NCI-H524 treated with DMSO at 0.1 percent for 48 hours (cell line): ENCODE measurements at regions not wholly inside any gene's neighbourhood (a gene's known extent, or its start where the extent isn't known, plus 50 kb on each side); places are given as distances from the start of the nearest gene placed in this dataset.

Experiments used
- DNase-seq: peaks from one replicate; lab custom pipeline; 2025; lab: John Stamatoyannopoulos, UW

DNA sequence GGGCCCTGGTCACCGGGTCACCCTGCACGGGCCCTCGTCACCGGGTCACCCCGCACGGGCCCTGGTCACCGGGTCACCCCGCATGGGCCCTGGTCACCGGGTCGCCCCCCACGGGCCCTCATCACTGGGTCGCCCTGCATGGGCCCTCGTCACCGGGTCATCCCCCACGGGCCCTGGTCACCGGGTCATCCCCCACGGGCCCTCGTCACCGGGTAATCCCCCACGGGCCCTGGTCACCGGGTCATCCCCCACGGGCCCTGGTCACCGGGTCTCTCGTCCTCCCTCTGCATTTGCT, 77.6 kb downstream of the RIPK4 start:
- no peak for DNase-seq

DNA sequence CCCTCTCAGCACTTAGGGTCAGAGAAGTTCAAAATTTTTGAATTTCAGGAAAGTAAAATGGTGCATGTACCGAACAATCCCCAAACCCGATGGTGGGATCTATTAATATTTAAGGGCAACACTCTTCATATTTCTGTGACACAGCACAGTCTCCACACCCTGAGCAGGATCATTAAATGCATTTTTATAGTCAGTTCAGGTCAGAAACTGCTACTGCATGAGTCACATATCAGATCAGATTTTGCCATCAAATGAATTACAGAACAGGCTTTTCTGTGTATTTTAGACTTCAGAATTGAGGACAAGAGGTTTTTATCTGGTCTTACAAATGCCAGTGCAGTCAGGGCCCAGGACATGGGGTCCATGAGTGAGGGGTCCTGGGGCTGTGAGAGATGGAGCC, 79.2 kb downstream of the RIPK4 start:
- DNase-seq, result no peak

- no peak for DNase-seq
Observed at GRCh38 chr21:41686664-41687063, 80.2 kb downstream of the RIPK4 start.

- DNase-seq, result no peak
Observed at GRCh38 chr21:41685511-41686149, 81.2 kb downstream of the RIPK4 start.

DNA sequence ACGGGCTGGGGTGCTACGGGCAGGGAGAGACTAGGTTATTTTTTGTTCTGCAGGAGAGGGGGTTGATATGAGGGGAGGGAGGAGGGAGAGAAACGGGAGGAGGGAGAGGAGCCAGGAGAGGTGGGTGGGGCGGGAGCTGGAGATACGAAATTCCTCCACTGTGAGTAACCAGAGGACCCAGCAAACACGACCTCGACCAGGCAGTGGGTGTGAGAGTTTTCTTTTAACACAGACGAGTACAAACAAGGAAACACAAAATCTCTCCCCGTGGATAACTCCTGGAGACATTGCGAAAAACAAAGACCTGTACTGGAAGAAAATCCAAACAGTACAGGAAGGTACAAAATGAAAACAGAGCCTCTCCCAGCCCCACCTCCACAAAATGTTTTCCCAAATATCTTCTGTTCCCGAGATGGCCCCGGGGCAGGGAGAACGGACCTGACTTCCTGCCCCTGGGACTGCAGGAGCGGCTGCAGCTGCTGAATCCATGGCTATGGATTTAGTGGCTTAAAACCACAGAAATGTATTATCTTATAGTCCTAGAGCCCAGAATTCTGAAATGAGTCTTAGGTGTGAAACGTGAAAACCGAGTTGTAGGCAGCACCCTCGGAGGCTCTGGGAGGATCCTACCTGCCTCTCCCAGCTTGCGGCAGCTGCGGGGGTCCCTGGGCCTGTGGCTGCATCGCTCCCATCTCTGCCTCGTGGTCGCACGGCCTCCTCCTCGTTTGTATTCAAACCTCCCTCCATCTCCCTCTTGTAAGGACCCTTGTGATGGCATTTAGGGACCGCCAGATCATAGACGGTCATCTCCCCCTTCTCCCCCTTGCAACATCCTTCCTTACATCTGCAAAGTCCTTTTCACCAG, 82.2 kb downstream of the RIPK4 start:
- no peak for DNase-seq

DNA sequence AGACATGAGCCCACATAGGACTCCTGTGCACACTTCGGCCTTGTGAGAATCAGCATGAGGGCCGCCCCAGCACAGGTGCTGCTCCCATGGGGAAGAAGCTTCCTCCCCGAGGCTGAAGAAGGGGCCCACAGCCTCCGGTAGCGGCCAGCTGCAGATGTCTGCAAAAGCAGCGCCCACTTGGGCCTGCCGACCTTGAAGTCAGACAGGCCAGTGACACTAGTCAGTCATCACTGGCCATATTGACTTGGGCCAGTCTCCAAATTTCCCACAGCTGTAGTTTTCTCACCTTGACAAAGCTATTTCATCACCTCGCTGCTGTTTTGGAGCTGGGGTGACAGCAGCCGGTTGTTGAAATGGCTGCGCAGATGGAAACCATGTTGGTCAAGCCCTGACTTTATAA, 83.0 kb downstream of the RIPK4 start:
- no peak for DNase-seq

- DNase-seq, result no peak
Observed at GRCh38 chr21:41682719-41683179, 84.1 kb downstream of the RIPK4 start.

- DNase-seq, result no peak
Observed at GRCh38 chr21:41681939-41682718, 84.7 kb downstream of the RIPK4 start.

DNA sequence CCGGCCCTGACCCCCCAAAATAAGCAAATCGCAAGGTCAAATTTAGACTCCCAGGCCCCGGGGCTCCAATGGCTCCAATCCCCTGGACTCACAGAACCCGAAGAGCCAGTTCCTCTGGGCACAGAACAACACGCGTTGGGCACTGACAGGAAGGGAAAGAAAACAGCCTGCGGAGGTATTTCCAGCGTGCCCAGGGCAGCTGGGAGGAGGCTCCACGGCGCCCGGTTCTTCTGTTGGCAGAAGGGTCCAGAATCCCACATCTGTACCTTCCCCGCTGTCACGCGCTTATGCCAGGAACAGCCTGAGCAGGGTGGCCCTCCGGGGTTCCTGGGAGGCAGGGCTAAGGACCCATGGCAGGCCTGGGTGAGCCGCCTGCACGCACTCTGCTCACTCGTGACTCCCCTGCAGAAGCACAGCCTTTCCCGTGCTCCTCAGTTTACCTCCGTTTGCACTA, 85.5 kb downstream of the RIPK4 start:
- no peak for DNase-seq

DNA sequence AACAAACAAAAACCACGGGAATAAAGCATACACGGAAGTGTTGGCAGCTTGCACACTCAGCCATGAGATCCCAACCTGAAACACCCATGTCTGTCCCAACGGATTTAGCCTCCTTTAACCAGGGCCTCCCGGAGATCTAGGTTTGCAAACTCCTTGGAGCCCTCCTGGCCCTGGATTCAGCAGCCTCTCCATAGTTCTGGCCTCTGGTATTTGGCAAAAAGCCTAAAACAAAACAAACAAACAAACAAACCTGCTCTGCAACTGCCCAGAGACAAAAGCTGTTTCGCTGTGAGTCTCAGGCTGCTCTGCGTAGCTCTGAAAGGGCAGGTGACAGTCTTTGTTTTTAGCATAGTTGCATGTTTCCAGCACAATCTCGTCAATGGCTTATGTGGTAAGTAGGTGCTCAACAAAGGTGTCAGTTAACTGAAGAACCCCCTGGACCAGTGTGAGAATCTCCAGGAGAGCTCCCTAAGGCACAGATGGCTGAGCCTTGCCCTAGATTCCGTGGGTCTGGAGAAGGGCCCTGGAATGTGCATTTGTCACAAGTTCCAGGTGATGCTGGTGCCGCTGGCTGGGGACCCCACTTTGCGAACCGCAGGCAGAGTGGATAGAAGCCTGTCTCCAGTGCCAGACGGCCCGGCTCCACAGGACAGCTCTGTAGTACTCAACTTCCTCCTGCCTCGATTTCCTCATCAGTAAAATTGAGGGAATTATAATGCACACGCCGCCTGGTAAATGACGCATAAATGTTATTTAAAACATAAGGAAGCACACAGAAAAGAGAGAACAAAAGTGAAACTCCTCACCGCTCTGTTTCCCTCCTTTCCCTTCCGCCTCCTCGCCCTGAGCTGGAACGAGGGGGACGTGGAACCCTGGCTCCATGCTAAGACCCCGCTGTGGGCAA, 86.2 kb downstream of the RIPK4 start:
- DNase-seq, result no peak

DNA sequence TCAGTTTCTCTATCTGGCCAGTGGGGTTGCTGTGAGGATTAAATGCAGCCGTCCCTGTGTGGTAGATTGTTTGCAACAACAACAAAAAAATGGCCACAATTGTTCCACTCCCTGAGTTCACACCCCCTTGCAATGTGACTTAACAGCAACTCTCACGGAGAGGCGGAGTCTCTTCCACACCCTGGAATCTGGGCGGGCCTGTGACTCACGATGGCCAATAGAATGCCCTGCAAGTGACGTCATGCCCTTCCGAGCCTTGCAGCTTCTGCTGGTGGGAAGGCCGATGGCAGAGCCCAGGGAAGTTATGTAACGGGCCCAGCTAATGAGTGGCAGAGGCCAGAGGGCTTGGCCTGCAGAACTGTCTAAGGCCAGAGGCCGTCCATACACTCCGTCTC, 87.9 kb downstream of the RIPK4 start:
- DNase-seq, result peak; percentile 1

DNA sequence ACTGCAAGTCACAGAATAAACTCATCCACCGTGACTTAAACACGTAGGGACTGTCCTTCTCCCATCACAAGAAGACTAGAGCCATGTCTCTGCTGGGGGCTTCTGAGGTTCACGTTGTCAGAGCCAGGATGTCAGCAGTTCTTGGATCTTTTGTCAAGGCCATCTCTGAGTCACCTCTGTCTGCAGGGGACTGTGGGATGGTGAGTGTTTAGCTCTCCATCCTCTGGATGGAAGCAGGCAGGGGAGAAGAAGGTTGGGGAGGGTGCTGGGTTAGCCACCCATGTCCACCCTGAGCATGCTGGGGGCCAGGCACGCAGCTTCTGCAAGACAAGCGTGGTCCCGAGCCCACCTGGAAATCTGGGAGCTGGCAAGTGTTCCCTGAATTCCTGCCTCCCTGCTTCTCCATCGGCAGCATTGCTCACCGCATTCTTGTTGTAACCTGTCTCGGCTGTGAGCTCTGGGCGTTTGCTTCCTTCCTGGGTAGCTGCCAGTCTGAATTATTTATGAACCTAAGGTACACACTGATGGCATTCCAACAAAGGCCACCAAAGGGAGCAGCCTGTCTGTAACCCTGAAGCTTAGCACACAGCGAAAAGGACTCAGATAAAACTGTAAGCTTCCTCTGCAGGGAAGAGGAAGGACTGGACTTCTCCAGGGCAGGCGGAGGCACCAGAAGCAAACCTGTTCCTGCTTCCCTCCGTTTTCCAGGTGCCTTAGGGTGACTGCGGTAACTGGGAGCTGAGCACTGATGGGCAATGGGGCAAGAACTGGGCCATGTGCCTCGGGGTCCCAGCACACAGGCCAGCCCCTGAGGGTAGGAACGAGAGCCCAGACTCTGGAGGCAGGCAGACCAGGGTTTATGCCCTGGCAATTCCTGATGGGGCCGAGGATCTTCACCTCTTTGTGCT, 88.6 kb downstream of the RIPK4 start:
- no peak for DNase-seq

GRCh38 chr21:41677671-41678015, 89.2 kb downstream of the RIPK4 start:
- DNase-seq, result no peak

- no peak for DNase-seq
Observed at GRCh38 chr21:41676198-41676597, 90.7 kb downstream of the RIPK4 start.

DNA sequence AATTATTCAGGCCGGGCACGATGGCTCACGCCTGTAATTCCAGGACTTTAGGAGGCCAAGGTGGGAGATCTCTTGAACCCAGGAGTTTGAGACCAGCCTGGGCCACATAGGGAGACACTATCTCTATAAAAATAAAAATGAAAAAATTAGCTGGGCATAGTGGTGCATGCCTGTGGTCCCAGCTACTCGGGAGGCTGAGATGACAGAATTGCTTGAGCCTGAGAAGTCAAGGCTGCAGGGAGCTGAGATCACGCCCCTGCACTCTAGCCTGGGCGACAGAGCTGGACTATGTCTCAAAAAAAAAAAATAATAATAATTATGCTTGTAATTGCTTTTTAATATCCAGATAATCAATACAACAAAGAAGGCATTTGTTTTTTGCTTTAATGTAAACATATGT, 91.3 kb downstream of the RIPK4 start:
- no peak for DNase-seq

DNA sequence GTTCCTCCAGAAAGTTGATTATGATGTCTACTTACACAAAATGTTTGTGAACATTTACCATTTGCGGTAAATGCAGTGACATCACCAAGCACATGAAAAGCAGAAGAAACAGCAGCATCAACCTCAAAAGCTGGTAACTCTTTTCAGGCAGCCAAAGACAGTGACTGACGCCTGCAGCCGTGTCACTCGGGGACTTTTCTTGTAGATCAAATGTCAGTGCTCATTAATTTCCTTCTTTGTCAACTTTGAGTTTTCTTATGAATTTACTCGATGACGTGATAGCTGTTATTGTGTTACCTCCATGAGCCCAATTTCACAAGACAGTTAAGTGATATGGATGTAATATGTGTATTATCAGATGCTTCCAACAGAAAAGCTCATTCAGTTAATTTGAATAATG, 92.5 kb downstream of the RIPK4 start:
- no peak for DNase-seq

- DNase-seq, result no peak
Observed at GRCh38 chr21:41673596-41674335, 93.1 kb downstream of the RIPK4 start.

DNA sequence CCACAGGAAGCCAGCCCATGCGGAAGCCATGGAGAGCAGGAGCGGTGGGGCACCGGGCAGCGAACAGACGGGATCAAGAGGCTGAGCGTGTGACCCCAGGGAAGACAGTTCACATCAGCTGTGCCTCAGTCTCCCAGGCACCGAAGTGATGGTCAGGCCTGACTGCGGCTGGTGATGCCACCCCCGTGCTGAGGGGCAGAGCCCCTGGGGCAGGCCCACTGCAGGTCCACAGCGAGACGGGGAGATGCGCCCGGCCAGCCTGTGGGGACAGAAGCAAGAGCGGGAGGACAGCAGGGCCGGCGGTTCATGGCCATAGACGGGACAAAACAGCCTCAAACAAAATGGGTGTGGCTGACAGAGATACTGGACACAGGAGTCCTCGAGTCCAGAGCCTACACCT, 93.8 kb downstream of the RIPK4 start:
- no peak for DNase-seq

GRCh38 chr21:41672543-41672915, 94.3 kb downstream of the RIPK4 start:
- no peak for DNase-seq

- no peak for DNase-seq
Observed at GRCh38 chr21:41671859-41672542, 94.9 kb downstream of the RIPK4 start.
